Coronary artery (tissue), 2 donors: ENCODE measurements at regions not wholly inside any gene's neighbourhood (a gene's known extent, or its start where the extent isn't known, plus 50 kb on each side); places are given as distances from the start of the nearest gene placed in this dataset.

Experiments used
- DNase-seq: peaks from one replicate; pipeline ENCODE4 v3.0.0-alpha.2; 2017; ENCODE audit warnings: low spot score
- H3K27ac ChIP-seq, 2 donors: fragments of 200-600 bp; sonication (generic); one replicate each; pipeline ENCODE4 v1.5.1; 2016 to 2019
- H3K4me3 ChIP-seq: fragments of 200-600 bp; sonication (generic); 2 replicates; pipeline ENCODE4 v1.5.1; 2016; ENCODE audit warnings: mild to moderate bottlenecking, moderate library complexity
- TF ChIP-seq, protein P1 (sequence below): fragments of 200-600 bp; sonication (generic); IDR thresholded peaks from one replicate; pipeline ENCODE4 v1.5.1; 2019; ENCODE audit warnings: antibody characterized with exemption

GRCh38 chr10:83225781-83226180 lies 913.5 kb upstream of the GHITM start:
- Histone ChIP-seq H3K4me3 (no peak overlapping the region), H3K27ac (no peak overlapping the region)
- TF ChIP-seq, protein P1, sequence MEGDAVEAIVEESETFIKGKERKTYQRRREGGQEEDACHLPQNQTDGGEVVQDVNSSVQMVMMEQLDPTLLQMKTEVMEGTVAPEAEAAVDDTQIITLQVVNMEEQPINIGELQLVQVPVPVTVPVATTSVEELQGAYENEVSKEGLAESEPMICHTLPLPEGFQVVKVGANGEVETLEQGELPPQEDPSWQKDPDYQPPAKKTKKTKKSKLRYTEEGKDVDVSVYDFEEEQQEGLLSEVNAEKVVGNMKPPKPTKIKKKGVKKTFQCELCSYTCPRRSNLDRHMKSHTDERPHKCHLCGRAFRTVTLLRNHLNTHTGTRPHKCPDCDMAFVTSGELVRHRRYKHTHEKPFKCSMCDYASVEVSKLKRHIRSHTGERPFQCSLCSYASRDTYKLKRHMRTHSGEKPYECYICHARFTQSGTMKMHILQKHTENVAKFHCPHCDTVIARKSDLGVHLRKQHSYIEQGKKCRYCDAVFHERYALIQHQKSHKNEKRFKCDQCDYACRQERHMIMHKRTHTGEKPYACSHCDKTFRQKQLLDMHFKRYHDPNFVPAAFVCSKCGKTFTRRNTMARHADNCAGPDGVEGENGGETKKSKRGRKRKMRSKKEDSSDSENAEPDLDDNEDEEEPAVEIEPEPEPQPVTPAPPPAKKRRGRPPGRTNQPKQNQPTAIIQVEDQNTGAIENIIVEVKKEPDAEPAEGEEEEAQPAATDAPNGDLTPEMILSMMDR, result no peak
- no peak for DNase-seq

DNA sequence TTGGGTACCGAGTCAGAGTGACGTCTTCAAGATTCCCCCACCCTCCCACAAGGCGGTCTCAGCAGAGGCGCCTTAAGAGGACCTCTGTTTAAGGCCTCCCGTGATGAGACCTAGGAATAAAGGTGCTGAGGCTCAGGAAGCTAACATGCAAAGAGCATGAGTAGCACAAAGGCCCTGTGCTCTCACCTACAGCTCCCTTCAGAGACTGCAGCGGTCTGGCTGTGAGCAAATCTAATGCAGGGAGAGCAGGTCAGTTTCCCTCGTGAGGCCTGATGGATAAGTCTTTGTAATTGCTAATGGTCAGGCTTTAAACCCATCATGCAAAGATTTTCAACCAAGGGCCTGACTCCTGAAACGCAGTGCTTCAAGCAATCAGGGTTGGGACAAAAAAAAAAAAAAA lies 909.3 kb upstream of the GHITM start:
- no peak overlapping the region for H3K27ac ChIP-seq
- no peak overlapping the region for H3K4me3 ChIP-seq

DNA sequence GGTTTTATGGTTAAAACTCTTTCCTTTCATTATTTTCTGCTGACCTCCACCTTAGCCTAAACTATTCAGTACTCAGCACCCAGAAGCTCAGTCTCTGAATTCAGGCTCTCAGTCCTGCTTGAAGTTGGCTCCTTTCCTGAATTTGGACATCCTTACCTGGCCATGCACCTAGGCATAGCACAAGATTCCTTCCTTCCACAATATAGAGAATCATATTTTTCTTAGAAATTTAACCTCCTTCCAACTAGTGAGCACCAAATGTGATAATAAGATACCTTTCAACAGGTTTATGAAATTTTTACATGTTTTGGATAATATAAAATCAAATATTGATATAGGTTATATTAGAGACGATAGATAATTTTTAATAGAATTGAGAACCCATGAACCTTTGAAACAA lies 905.6 kb upstream of the GHITM start:
- no peak for DNase-seq
- TF ChIP-seq, protein P1, result no peak
- Histone ChIP-seq H3K4me3 (no peak overlapping the region), H3K27ac (no peak overlapping the region)

More for the DNA sequence above, 909.3 kb upstream of the GHITM start:
- TF ChIP-seq, protein P1, result no peak
- no peak for DNase-seq

GRCh38 chr10:83248106-83248631 lies 891.1 kb upstream of the GHITM start:
- Histone ChIP-seq H3K4me3 (no peak overlapping the region), H3K27ac (no peak overlapping the region)
- no peak for DNase-seq
- TF ChIP-seq, protein P1, result no peak

- TF ChIP-seq, protein P1, result no peak
- DNase-seq, result no peak
- H3K27ac ChIP-seq, result no peak overlapping the region
- H3K4me3 ChIP-seq, result no peak overlapping the region
These were observed 888.9 kb upstream of the GHITM start for GRCh38 chr10:83250396-83250795.

DNA sequence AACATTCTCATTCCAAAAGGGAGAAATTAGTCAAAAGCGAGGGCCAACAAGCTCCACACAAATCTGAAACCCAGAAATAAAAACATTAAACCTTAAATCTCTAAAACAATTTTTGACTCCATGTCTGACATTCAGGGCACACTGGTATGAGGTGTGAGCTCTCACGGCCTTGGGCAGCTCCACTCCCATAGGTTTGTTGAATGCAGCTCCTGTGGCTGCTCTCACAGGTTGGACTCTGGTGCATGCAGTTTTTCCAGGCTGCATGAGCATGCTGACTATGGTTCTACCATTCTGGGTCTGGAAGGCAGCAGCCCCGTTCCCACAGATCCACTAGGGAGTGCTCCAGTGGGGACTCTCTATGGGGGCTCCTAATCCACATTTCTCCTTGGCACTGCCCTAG lies 887.1 kb upstream of the GHITM start:
- DNase-seq, result no peak
- TF ChIP-seq, protein P1, result no peak
- H3K27ac ChIP-seq, result no peak overlapping the region

DNA sequence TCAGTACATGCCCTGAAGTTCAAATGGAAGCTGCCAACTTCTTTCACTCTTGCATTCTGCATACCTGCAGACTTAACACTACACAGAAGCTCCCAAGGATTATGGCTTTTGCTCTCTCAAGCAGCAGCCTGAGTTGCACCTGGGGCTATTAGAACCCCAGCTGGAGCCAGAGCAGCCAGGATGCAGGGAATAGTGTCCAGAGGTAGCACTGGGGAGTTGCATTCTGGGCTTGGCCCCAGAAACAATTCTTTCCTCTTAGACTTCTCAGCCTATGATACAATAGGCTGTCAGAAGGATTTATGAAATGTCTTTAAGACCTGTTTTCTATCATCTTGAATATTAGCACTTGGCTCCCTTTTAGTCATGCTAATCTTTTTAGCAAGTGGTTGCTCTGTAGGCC lies 886.7 kb upstream of the GHITM start:
- DNase-seq, result no peak
- H3K27ac ChIP-seq, result no peak overlapping the region
- TF ChIP-seq, protein P1, result no peak
- H3K4me3 ChIP-seq, result no peak overlapping the region

More for the DNA sequence above, 887.1 kb upstream of the GHITM start:
- H3K4me3 ChIP-seq, result no peak overlapping the region
